ENCODE measurements at regions not wholly inside any gene's neighbourhood (a gene's known extent, or its start where the extent isn't known, plus 50 kb on each side); places are given as distances from the start of the nearest gene placed in this dataset.

- no peak for TF ChIP-seq CTCF (conservative IDR thresholded peaks at IDR 0.05; ENCODE audit: low read length)
- no peak for DNase-seq (ENCODE audit: low read depth)
These were observed 164.0 kb upstream of the TRAM1L1 start for GRCh38 chr4:117249333-117249732.

GRCh38 chr4:117264072-117264471 lies 178.7 kb upstream of the TRAM1L1 start:
- no peak for DNase-seq (ENCODE audit: low read depth)
- H3K4me3 ChIP-seq (ENCODE audit: low read length): no peak overlapping the region
- TF ChIP-seq CTCF (conservative IDR thresholded peaks at IDR 0.05; ENCODE audit: low read length): no peak

More at GRCh38 chr4:117249333-117249732, 164.0 kb upstream of the TRAM1L1 start:
- H3K4me3 ChIP-seq (ENCODE audit: low read length): no peak overlapping the region

- DNase-seq (ENCODE audit: low read depth): no peak
- H3K4me3 ChIP-seq (ENCODE audit: low read length): no peak overlapping the region
- TF ChIP-seq CTCF (conservative IDR thresholded peaks at IDR 0.05; ENCODE audit: low read length): no peak
These were observed 181.9 kb upstream of the TRAM1L1 start for GRCh38 chr4:117267317-117267716.

- H3K4me3 ChIP-seq (ENCODE audit: low read length): no peak overlapping the region
- no peak for TF ChIP-seq CTCF (conservative IDR thresholded peaks at IDR 0.05; ENCODE audit: low read length)
- DNase-seq (ENCODE audit: low read depth): no peak
These were observed 199.4 kb upstream of the TRAM1L1 start for GRCh38 chr4:117284736-117285135.

- no peak for DNase-seq (ENCODE audit: low read depth)
- H3K4me3 ChIP-seq (ENCODE audit: low read length): no peak overlapping the region
- TF ChIP-seq CTCF (conservative IDR thresholded peaks at IDR 0.05; ENCODE audit: low read length): no peak
These were observed 208.4 kb upstream of the TRAM1L1 start for GRCh38 chr4:117293784-117294183.

- no peak for TF ChIP-seq CTCF (conservative IDR thresholded peaks at IDR 0.05; ENCODE audit: low read length)
- no peak for DNase-seq (ENCODE audit: low read depth)
- H3K4me3 ChIP-seq (ENCODE audit: low read length): no peak overlapping the region
These were observed 216.8 kb upstream of the TRAM1L1 start for GRCh38 chr4:117302226-117302625.

GRCh38 chr4:117311215-117311614 lies 225.8 kb upstream of the TRAM1L1 start:
- no peak overlapping the region for H3K4me3 ChIP-seq (ENCODE audit: low read length)
- no peak for TF ChIP-seq CTCF (conservative IDR thresholded peaks at IDR 0.05; ENCODE audit: low read length)
- DNase-seq (ENCODE audit: low read depth): no peak
